T-helper 17 cell (primary cell): ENCODE measurements at regions not wholly inside any gene's neighbourhood (a gene's known extent, or its start where the extent isn't known, plus 50 kb on each side); places are given as distances from the start of the nearest gene placed in this dataset.

ENCODE experiments used
- ATAC-seq: fragments of 150-1000 bp; cut with Tn5 transposase; 2 replicates; pipeline ENCODE4 v1.10.0; 2021; ENCODE audit warnings: mild to moderate bottlenecking, moderate library complexity
- DNase-seq, 3 donors: peaks; one replicate each; pipeline versions ENCODE4 v3.0.0 to v3.0.0-alpha.2; 2020 to 2021
- H3K9me3 ChIP-seq: one replicate; pipeline ENCODE4 v1.7.0; 2013; ENCODE audit warnings: low read length, mild to moderate bottlenecking; ENCODE audit not compliant: control insufficient read depth, poor library complexity, severe bottlenecking
- H3K27ac Mint-ChIP-seq: one replicate; pipeline ENCODE4 v1.8.0; 2022; ENCODE audit warnings: mild to moderate bottlenecking, moderate library complexity, mixed read lengths
- H3K27me3 Mint-ChIP-seq: one replicate; pipeline ENCODE4 v1.8.0; 2022; ENCODE audit warnings: mixed read lengths
- H3K36me3 Mint-ChIP-seq: one replicate; pipeline ENCODE4 v1.8.0; 2022; ENCODE audit warnings: low read depth, mixed read lengths
- H3K4me1 Mint-ChIP-seq: one replicate; pipeline ENCODE4 v1.8.0; 2022; ENCODE audit warnings: mild to moderate bottlenecking, mixed read lengths
- H3K4me3 Mint-ChIP-seq: one replicate; pipeline ENCODE4 v1.8.0; 2022; ENCODE audit warnings: mild to moderate bottlenecking, moderate library complexity, mixed read lengths

GRCh38 chr1:58430421-58431275, 115.9 kb downstream of the OMA1 start:
- H3K4me1 Mint-ChIP-seq = no peaks in the 10 kb centered on the region
- ATAC-seq = no peak
- DNase-seq = no peak
- H3K36me3 Mint-ChIP-seq = peaks cover 2% of the 10 kb centered on the region
- no peaks in the 10 kb centered on the region for H3K27me3 Mint-ChIP-seq
- H3K4me3 Mint-ChIP-seq = no peak overlapping the region
- no peak overlapping the region for H3K27ac Mint-ChIP-seq
- H3K9me3 ChIP-seq = no peaks in the 10 kb centered on the region

DNA sequence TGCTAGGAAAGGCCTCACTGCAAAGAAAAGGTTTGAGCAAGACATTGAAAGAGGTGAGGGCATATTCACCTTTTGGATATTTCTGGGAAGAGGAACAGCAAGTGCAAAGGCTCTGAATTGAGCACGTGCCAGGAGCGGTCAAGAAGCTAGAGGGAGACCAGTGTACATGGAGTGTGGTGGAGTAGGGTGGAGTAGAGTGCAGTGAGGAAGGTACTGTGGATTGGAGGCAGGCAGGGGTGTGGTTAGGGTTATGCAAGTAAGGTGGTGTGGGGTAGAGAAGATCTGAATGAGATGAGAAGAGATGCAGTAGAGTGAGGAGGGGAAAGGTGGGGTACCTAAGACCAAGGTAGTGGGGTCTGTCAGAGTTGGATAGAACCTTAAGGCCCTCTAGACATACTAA, 119.6 kb downstream of the OMA1 start:
- Mint-ChIP-seq H3K4me3 (no peak overlapping the region), H3K27me3 (no peaks in the 10 kb centered on the region), H3K36me3 (peaks cover 2% of the 10 kb centered on the region), H3K27ac (no peak overlapping the region), H3K4me1 (no peaks in the 10 kb centered on the region)
- DNase-seq (no peak), ATAC-seq (no peak)
- no peaks in the 10 kb centered on the region for H3K9me3 ChIP-seq

DNA sequence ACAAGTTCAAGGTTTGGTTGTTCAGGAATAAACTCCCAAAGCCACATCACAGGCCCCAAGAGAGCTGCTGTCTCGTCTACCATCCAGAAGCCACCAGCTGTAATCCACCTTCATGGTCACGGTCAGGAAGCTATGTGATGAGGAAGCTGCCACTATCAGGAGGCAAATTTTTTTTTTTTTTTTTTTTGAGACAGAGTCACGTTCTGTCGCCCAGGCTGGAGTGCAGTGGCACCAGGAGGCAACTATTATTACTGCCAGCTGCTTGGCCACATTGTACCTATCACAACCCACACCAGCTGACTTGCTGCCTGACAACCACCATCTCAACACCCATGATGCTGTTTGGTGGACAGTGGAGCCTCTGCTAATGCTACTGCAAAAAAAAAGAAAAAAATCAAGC, 124.1 kb downstream of the OMA1 start:
- Mint-ChIP-seq H3K4me1 (peaks cover 2% of the 10 kb centered on the region), H3K36me3 (no peaks in the 10 kb centered on the region), H3K27me3 (peaks cover 4% of the 10 kb centered on the region), H3K27ac (no peak overlapping the region), H3K4me3 (no peak overlapping the region)
- ATAC-seq = no peak
- DNase-seq = no peak
- H3K9me3 ChIP-seq = no peaks in the 10 kb centered on the region

GRCh38 chr1:58418283-58419228, 128.0 kb downstream of the OMA1 start:
- peaks cover 2% of the 10 kb centered on the region for H3K4me1 Mint-ChIP-seq
- H3K4me3 Mint-ChIP-seq = no peak overlapping the region
- H3K27ac Mint-ChIP-seq = no peak overlapping the region

GRCh38 chr1:58412071-58412580, 134.4 kb downstream of the OMA1 start:
- no peak for ATAC-seq
- Mint-ChIP-seq H3K27ac (no peak overlapping the region), H3K36me3 (no peaks in the 10 kb centered on the region), H3K27me3 (peaks cover 19% of the 10 kb centered on the region), H3K4me3 (no peak overlapping the region), H3K4me1 (no peaks in the 10 kb centered on the region)
- no peaks in the 10 kb centered on the region for H3K9me3 ChIP-seq
- no peak for DNase-seq

More at GRCh38 chr1:58418283-58419228, 128.0 kb downstream of the OMA1 start:
- DNase-seq (no peak), ATAC-seq (no peak)
- no peaks in the 10 kb centered on the region for H3K9me3 ChIP-seq
- peaks cover 8% of the 10 kb centered on the region for H3K27me3 Mint-ChIP-seq
- no peaks in the 10 kb centered on the region for H3K36me3 Mint-ChIP-seq

GRCh38 chr1:58409890-58410289, 136.6 kb downstream of the OMA1 start:
- Mint-ChIP-seq H3K36me3 (no peaks in the 10 kb centered on the region), H3K27ac (no peak overlapping the region), H3K4me1 (no peaks in the 10 kb centered on the region), H3K4me3 (no peak overlapping the region), H3K27me3 (peaks cover 28% of the 10 kb centered on the region)
- DNase-seq (no peak), ATAC-seq (no peak)
- no peaks in the 10 kb centered on the region for H3K9me3 ChIP-seq

- no peak overlapping the region for H3K4me3 Mint-ChIP-seq
- no peaks in the 10 kb centered on the region for H3K4me1 Mint-ChIP-seq
- no peak overlapping the region for H3K27ac Mint-ChIP-seq
- H3K9me3 ChIP-seq = no peaks in the 10 kb centered on the region
- no peak for ATAC-seq
- peaks cover 26% of the 10 kb centered on the region for H3K27me3 Mint-ChIP-seq
- DNase-seq = no peak
- no peaks in the 10 kb centered on the region for H3K36me3 Mint-ChIP-seq
Measured at GRCh38 chr1:58409336-58409735, 137.2 kb downstream of the OMA1 start.

DNA sequence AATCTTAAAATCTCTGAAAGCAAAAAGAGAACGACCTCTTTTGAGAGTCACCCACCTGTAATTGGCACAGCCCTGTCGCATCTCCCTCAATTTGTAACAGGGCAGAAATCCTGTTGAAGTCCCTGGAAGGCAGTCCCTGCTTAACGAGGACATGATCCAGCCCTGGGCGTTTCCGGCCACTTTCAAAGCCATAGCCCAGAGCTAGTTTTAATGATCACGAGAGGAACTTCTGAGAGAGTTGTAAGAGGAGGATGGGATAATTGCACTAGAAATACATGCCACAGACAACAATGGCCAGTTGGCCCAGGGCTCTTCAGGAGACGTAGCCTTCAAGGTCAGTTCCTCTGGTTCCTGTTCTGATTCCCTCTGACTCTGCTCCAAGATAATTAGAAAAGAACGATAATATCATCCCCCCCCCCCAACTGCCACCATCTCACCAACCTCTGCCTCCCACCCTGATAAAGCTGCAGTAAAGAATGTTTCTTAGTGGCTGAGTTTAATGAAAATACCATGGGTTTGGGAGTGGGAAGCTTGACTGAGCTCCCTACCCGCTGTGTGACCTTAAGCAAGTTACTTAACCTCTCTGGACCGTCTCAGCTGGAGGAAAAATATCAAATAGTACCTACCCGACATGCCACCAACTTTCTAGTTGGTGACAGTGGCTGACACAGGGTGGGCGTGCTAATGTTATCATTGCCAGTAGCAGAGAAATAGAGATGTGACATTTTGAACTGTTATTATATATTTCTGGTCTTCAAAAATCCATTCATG, 140.0 kb downstream of the OMA1 start:
- H3K4me1 Mint-ChIP-seq = no peaks in the 10 kb centered on the region
- no peaks in the 10 kb centered on the region for H3K9me3 ChIP-seq
- no peaks in the 10 kb centered on the region for H3K36me3 Mint-ChIP-seq
- no peak for ATAC-seq
- no peak overlapping the region for H3K27ac Mint-ChIP-seq
- H3K4me3 Mint-ChIP-seq = no peak overlapping the region
- H3K27me3 Mint-ChIP-seq = peaks cover 27% of the 10 kb centered on the region
- no peak for DNase-seq

GRCh38 chr1:58405660-58406059, 140.9 kb downstream of the OMA1 start:
- ATAC-seq (no peak), DNase-seq (no peak)
- no peaks in the 10 kb centered on the region for H3K4me1 Mint-ChIP-seq
- no peaks in the 10 kb centered on the region for H3K9me3 ChIP-seq
- H3K27me3 Mint-ChIP-seq = peaks cover 27% of the 10 kb centered on the region
- H3K36me3 Mint-ChIP-seq = peaks cover 2% of the 10 kb centered on the region
- H3K27ac Mint-ChIP-seq = no peak overlapping the region
- H3K4me3 Mint-ChIP-seq = no peak overlapping the region

GRCh38 chr1:58403894-58404293, 142.6 kb downstream of the OMA1 start:
- no peak overlapping the region for H3K27ac Mint-ChIP-seq
- peaks cover 27% of the 10 kb centered on the region for H3K27me3 Mint-ChIP-seq
- no peak overlapping the region for H3K4me3 Mint-ChIP-seq
- ATAC-seq = no peak
- no peak for DNase-seq
- H3K4me1 Mint-ChIP-seq = no peaks in the 10 kb centered on the region
- peaks cover 2% of the 10 kb centered on the region for H3K36me3 Mint-ChIP-seq
- H3K9me3 ChIP-seq = no peaks in the 10 kb centered on the region

- no peaks in the 10 kb centered on the region for H3K9me3 ChIP-seq
- DNase-seq = no peak
- no peak for ATAC-seq
- no peaks in the 10 kb centered on the region for H3K4me1 Mint-ChIP-seq
- H3K27me3 Mint-ChIP-seq = peaks cover 20% of the 10 kb centered on the region
- peaks cover 2% of the 10 kb centered on the region for H3K36me3 Mint-ChIP-seq
- H3K4me3 Mint-ChIP-seq = no peak overlapping the region
- no peak overlapping the region for H3K27ac Mint-ChIP-seq
Measured at GRCh38 chr1:58402444-58402843, 144.1 kb downstream of the OMA1 start.

GRCh38 chr1:58401991-58402390, 144.5 kb downstream of the OMA1 start:
- no peak overlapping the region for H3K27ac Mint-ChIP-seq
- H3K4me1 Mint-ChIP-seq = no peaks in the 10 kb centered on the region

GRCh38 chr1:58399176-58399575, 147.3 kb downstream of the OMA1 start:
- Mint-ChIP-seq H3K36me3 (peaks cover 2% of the 10 kb centered on the region), H3K27me3 (peaks cover 8% of the 10 kb centered on the region), H3K4me3 (no peak overlapping the region), H3K27ac (no peak overlapping the region), H3K4me1 (no peaks in the 10 kb centered on the region)
- no peaks in the 10 kb centered on the region for H3K9me3 ChIP-seq
- ATAC-seq (no peak), DNase-seq (no peak)

More at GRCh38 chr1:58401991-58402390, 144.5 kb downstream of the OMA1 start:
- peaks cover 2% of the 10 kb centered on the region for H3K36me3 Mint-ChIP-seq
- no peak for DNase-seq
- ATAC-seq = no peak
- no peaks in the 10 kb centered on the region for H3K9me3 ChIP-seq
- peaks cover 15% of the 10 kb centered on the region for H3K27me3 Mint-ChIP-seq
- no peak overlapping the region for H3K4me3 Mint-ChIP-seq
